ENCODE measurements at regions not wholly inside any gene's neighbourhood (a gene's known extent, or its start where the extent isn't known, plus 50 kb on each side); places are given as distances from the start of the nearest gene placed in this dataset.

DNA sequence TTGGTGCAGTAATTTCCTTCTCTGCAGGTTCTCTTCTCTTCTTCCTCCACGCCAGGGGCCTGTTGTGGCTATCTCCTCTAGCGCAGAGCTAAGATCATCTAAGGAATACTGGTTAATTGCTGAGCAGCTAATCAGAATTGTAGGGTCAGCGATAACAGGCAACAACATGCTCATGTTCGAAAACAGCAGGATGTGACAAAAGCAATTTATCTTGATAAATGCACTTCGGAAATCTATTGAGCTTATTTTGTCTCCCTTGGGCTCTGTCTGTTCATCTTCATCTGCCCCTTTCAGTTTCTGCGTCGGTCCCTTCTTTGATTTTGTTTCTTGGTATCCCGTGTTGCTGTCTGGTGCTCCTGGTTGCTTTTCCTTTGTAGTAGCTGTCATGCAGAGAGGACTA lies 67.3 kb upstream of the MAP3K7 start:
- WGBS, result 54% methylated on average over 8 of the region's 8 CpGs
- TF ChIP-seq EGR1 (IDR thresholded peaks at IDR 0.05; ENCODE audit: low read depth in 2 of 2) (no peak), NR2F2 (IDR thresholded peaks at IDR 0.05) (no peak), FOXA1 (IDR thresholded peaks at IDR 0.05) (no peak), SP1 (IDR thresholded peaks at IDR 0.05) (no peak), RAD21 (IDR thresholded peaks at IDR 0.05) (no peak), YY1 (IDR thresholded peaks at IDR 0.05) (no peak), FOXA2 (IDR thresholded peaks at IDR 0.05) (no peak), GABPA (IDR thresholded peaks at IDR 0.05 in 1 of 2, conservative IDR thresholded peaks at IDR 0.05 in 1 of 2) (no peak), HNF4A (conservative IDR thresholded peaks at IDR 0.05) (no peak)
- TF ChIP-seq, protein P1, sequence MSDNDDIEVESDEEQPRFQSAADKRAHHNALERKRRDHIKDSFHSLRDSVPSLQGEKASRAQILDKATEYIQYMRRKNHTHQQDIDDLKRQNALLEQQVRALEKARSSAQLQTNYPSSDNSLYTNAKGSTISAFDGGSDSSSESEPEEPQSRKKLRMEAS (IDR thresholded peaks at IDR 0.05), result no peak
- TF ChIP-seq, protein P2, sequence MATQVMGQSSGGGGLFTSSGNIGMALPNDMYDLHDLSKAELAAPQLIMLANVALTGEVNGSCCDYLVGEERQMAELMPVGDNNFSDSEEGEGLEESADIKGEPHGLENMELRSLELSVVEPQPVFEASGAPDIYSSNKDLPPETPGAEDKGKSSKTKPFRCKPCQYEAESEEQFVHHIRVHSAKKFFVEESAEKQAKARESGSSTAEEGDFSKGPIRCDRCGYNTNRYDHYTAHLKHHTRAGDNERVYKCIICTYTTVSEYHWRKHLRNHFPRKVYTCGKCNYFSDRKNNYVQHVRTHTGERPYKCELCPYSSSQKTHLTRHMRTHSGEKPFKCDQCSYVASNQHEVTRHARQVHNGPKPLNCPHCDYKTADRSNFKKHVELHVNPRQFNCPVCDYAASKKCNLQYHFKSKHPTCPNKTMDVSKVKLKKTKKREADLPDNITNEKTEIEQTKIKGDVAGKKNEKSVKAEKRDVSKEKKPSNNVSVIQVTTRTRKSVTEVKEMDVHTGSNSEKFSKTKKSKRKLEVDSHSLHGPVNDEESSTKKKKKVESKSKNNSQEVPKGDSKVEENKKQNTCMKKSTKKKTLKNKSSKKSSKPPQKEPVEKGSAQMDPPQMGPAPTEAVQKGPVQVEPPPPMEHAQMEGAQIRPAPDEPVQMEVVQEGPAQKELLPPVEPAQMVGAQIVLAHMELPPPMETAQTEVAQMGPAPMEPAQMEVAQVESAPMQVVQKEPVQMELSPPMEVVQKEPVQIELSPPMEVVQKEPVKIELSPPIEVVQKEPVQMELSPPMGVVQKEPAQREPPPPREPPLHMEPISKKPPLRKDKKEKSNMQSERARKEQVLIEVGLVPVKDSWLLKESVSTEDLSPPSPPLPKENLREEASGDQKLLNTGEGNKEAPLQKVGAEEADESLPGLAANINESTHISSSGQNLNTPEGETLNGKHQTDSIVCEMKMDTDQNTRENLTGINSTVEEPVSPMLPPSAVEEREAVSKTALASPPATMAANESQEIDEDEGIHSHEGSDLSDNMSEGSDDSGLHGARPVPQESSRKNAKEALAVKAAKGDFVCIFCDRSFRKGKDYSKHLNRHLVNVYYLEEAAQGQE (IDR thresholded peaks at IDR 0.05), result no peak
- TF ChIP-seq, protein P3, sequence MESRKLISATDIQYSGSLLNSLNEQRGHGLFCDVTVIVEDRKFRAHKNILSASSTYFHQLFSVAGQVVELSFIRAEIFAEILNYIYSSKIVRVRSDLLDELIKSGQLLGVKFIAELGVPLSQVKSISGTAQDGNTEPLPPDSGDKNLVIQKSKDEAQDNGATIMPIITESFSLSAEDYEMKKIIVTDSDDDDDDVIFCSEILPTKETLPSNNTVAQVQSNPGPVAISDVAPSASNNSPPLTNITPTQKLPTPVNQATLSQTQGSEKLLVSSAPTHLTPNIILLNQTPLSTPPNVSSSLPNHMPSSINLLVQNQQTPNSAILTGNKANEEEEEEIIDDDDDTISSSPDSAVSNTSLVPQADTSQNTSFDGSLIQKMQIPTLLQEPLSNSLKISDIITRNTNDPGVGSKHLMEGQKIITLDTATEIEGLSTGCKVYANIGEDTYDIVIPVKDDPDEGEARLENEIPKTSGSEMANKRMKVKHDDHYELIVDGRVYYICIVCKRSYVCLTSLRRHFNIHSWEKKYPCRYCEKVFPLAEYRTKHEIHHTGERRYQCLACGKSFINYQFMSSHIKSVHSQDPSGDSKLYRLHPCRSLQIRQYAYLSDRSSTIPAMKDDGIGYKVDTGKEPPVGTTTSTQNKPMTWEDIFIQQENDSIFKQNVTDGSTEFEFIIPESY (IDR thresholded peaks at IDR 0.05), result no peak
- H3K9ac ChIP-seq (ENCODE audit: low read depth in 1 of 2, low read length in 2 of 2), result no peak overlapping the region

DNA sequence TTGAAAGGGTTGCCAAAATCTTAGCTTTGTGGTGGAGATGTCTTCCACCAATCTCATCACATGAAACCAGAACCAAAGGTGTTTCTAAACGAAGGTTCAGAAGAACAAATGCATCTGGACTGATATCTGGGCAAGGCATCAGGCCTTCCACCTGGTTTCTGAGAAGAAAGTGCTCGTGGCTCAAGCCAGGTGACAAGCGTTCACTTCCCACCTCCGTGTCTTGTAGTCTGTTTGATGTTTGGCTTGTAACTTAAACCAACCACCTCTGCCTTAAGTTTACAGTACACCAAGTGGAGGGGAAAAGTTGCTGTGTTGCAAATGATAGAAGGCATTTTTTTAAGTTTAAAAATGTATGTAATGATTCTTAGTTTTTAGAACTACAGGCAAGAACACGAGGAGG lies 66.9 kb upstream of the MAP3K7 start:
- WGBS, result 51% methylated on average over 5 of the region's 5 CpGs
- Histone ChIP-seq H3K36me3 (ENCODE audit: control insufficient read depth in 4 of 4, insufficient read depth in 3 of 4, low read depth in 1 of 4, low read length in 3 of 4) (no peaks in the 10 kb centered on the region), H3K9me3 (ENCODE audit: control insufficient read depth in 4 of 4, low read length in 3 of 4) (no peaks in the 10 kb centered on the region)
- TF ChIP-seq NR2F2 (IDR thresholded peaks at IDR 0.05) (no peak), EGR1 (IDR thresholded peaks at IDR 0.05; ENCODE audit: low read depth in 2 of 2) (no peak), TAF1 (conservative IDR thresholded peaks at IDR 0.05) (no peak), JUND (IDR thresholded peaks at IDR 0.05) (no peak), FOXA2 (IDR thresholded peaks at IDR 0.05) (no peak), SP1 (IDR thresholded peaks at IDR 0.05) (no peak), HNF4A (conservative IDR thresholded peaks at IDR 0.05) (no peak), GABPA (IDR thresholded peaks at IDR 0.05 in 1 of 2, conservative IDR thresholded peaks at IDR 0.05 in 1 of 2) (no peak), FOXA1 (IDR thresholded peaks at IDR 0.05) (no peak), YY1 (IDR thresholded peaks at IDR 0.05) (no peak), HNF4G (IDR thresholded peaks at IDR 0.05) (no peak), RXRA (IDR thresholded peaks at IDR 0.05) (no peak)
- TF ChIP-seq, protein P4, sequence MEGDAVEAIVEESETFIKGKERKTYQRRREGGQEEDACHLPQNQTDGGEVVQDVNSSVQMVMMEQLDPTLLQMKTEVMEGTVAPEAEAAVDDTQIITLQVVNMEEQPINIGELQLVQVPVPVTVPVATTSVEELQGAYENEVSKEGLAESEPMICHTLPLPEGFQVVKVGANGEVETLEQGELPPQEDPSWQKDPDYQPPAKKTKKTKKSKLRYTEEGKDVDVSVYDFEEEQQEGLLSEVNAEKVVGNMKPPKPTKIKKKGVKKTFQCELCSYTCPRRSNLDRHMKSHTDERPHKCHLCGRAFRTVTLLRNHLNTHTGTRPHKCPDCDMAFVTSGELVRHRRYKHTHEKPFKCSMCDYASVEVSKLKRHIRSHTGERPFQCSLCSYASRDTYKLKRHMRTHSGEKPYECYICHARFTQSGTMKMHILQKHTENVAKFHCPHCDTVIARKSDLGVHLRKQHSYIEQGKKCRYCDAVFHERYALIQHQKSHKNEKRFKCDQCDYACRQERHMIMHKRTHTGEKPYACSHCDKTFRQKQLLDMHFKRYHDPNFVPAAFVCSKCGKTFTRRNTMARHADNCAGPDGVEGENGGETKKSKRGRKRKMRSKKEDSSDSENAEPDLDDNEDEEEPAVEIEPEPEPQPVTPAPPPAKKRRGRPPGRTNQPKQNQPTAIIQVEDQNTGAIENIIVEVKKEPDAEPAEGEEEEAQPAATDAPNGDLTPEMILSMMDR (IDR thresholded peaks at IDR 0.05; ENCODE audit: low read depth, low read length, missing input control), result no peak
- TF ChIP-seq, protein P1 (IDR thresholded peaks at IDR 0.05), result no peak
- TF ChIP-seq, protein P3 (IDR thresholded peaks at IDR 0.05), result no peak
- TF ChIP-seq, protein P5, sequence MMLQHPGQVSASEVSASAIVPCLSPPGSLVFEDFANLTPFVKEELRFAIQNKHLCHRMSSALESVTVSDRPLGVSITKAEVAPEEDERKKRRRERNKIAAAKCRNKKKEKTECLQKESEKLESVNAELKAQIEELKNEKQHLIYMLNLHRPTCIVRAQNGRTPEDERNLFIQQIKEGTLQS (IDR thresholded peaks at IDR 0.05), result no peak
- TF ChIP-seq, protein P2 (IDR thresholded peaks at IDR 0.05), result no peak

More for the DNA sequence above, 67.3 kb upstream of the MAP3K7 start:
- Histone ChIP-seq H3K4me1 (ENCODE audit: control insufficient read depth in 4 of 4, insufficient read depth in 4 of 4, low read length in 3 of 4) (no peaks in the 10 kb centered on the region), H3K36me3 (ENCODE audit: control insufficient read depth in 4 of 4, insufficient read depth in 3 of 4, low read depth in 1 of 4, low read length in 3 of 4) (no peaks in the 10 kb centered on the region), H3K9me3 (ENCODE audit: control insufficient read depth in 4 of 4, low read length in 3 of 4) (no peaks in the 10 kb centered on the region), H3K27me3 (ENCODE audit: control insufficient read depth in 4 of 4, insufficient read depth in 4 of 4, low read length in 3 of 4) (peaks cover 0 to 3% (median 2%) of the 10 kb centered on the region in 4 donors), H3K4me3 (ENCODE audit: low read depth in 1 of 3, low read length in 3 of 3) (no peak overlapping the region), H3K27ac (ENCODE audit: low read depth in 1 of 2, low read length in 2 of 2) (no peak overlapping the region)
- DNase-seq (ENCODE audit: low spot score), result no peak

More for the DNA sequence above, 66.9 kb upstream of the MAP3K7 start:
- no peak for DNase-seq (ENCODE audit: low spot score)
- no peaks in the 10 kb centered on the region for H3K4me1 ChIP-seq (ENCODE audit: control insufficient read depth in 4 of 4, insufficient read depth in 4 of 4, low read length in 3 of 4)
- peaks cover 0 to 3% (median 2%) of the 10 kb centered on the region in 4 donors for H3K27me3 ChIP-seq (ENCODE audit: control insufficient read depth in 4 of 4, insufficient read depth in 4 of 4, low read length in 3 of 4)
- H3K4me3 ChIP-seq (ENCODE audit: low read depth in 1 of 3, low read length in 3 of 3), result no peak overlapping the region
- H3K9ac ChIP-seq (ENCODE audit: low read depth in 1 of 2, low read length in 2 of 2), result no peak overlapping the region
- no peak overlapping the region for H3K27ac ChIP-seq (ENCODE audit: low read depth in 1 of 2, low read length in 2 of 2)

Measured in liver (tissue), 8 donors.